ENCODE measurements at regions not wholly inside any gene's neighbourhood (a gene's known extent, or its start where the extent isn't known, plus 50 kb on each side); places are given as distances from the start of the nearest gene placed in this dataset.

DNA sequence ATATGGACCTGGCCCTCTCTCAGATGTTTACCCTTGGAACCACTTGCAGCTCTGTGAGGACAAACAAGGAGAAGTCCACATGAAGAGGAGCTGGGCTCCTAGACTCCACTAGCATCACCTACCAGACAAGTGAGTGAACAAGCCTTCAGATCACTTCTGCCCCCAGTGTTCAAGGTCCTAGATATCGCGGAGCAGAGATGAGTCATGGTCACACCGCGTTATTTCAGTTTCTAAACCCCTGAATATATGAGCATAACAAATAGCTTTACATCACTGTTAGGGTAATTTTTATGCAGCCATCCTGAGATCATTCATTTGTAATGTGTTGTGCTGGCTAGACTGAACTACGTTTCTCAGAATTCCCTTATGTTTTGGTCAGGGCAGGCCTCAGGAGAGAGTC is 77.0 kb upstream of the DAP start:
- H3K27ac Mint-ChIP-seq (ENCODE audit: unreplicated experiment): no peak overlapping the region
- no peak for DNase-seq (ENCODE audit: low spot score)
- H3K4me1 Mint-ChIP-seq (ENCODE audit: low read depth): no peaks in the 10 kb centered on the region
- TF ChIP-seq, protein P1, sequence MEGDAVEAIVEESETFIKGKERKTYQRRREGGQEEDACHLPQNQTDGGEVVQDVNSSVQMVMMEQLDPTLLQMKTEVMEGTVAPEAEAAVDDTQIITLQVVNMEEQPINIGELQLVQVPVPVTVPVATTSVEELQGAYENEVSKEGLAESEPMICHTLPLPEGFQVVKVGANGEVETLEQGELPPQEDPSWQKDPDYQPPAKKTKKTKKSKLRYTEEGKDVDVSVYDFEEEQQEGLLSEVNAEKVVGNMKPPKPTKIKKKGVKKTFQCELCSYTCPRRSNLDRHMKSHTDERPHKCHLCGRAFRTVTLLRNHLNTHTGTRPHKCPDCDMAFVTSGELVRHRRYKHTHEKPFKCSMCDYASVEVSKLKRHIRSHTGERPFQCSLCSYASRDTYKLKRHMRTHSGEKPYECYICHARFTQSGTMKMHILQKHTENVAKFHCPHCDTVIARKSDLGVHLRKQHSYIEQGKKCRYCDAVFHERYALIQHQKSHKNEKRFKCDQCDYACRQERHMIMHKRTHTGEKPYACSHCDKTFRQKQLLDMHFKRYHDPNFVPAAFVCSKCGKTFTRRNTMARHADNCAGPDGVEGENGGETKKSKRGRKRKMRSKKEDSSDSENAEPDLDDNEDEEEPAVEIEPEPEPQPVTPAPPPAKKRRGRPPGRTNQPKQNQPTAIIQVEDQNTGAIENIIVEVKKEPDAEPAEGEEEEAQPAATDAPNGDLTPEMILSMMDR (IDR thresholded peaks at IDR 0.05): no peak
- H3K27me3 Mint-ChIP-seq (ENCODE audit: low read depth): peaks cover under 1% of the 10 kb centered on the region
- H3K4me3 Mint-ChIP-seq (ENCODE audit: unreplicated experiment): no peak overlapping the region
- H3K9me3 Mint-ChIP-seq (ENCODE audit: low read depth): no peaks in the 10 kb centered on the region
- no peaks in the 10 kb centered on the region for H3K36me3 Mint-ChIP-seq (ENCODE audit: low read depth)

DNA sequence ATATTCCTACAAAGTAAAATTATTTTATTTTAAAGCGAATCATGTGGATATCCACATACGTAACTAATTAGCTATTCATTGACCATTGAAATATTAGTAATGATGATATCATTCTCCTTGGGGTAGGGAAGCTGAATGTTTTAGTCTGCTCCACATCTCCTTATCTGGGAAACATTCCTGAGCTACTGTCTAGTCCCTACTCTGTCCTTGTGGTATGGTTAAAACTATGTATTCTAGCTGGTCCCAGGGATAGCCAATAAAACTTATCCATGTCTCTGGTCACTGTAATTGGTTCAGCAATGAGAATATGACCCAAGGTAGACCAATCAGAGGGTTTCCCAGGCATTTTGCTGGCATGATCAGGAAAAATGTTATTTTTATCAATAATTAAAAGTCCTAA is 76.0 kb upstream of the DAP start:
- DNase-seq (ENCODE audit: low spot score): no peak
- Mint-ChIP-seq H3K4me1 (ENCODE audit: low read depth) (no peaks in the 10 kb centered on the region), H3K27ac (ENCODE audit: unreplicated experiment) (no peak overlapping the region), H3K9me3 (ENCODE audit: low read depth) (no peaks in the 10 kb centered on the region), H3K4me3 (ENCODE audit: unreplicated experiment) (no peak overlapping the region), H3K27me3 (ENCODE audit: low read depth) (peaks cover 2% of the 10 kb centered on the region), H3K36me3 (ENCODE audit: low read depth) (no peaks in the 10 kb centered on the region)
- TF ChIP-seq, protein P1 (IDR thresholded peaks at IDR 0.05): no peak

DNA sequence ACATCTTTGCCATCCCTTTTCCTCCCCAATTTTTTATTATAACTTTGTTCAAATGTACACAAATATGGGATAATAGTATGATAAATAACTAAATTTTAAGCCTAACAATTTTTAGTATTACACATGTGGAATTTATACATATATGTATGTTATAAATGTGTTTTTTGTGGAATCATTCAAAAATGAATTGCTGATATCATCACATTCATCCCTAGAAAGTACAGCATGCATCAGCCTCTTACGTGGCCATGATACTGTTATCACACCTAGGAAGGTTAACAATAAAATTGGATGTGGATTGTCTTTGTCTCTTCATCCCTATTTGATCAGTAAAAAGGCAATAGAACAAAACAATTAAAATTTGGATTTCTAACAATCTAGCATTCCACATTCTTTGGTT is 73.7 kb upstream of the DAP start:
- peaks cover 9% of the 10 kb centered on the region for H3K4me1 Mint-ChIP-seq (ENCODE audit: low read depth)
- peaks cover 2% of the 10 kb centered on the region for H3K27me3 Mint-ChIP-seq (ENCODE audit: low read depth)
- no peak for DNase-seq (ENCODE audit: low spot score)
- no peak overlapping the region for H3K27ac Mint-ChIP-seq (ENCODE audit: unreplicated experiment)
- no peaks in the 10 kb centered on the region for H3K9me3 Mint-ChIP-seq (ENCODE audit: low read depth)
- TF ChIP-seq, protein P1 (IDR thresholded peaks at IDR 0.05): no peak
- no peak overlapping the region for H3K4me3 Mint-ChIP-seq (ENCODE audit: unreplicated experiment)
- H3K36me3 Mint-ChIP-seq (ENCODE audit: low read depth): no peaks in the 10 kb centered on the region

DNA sequence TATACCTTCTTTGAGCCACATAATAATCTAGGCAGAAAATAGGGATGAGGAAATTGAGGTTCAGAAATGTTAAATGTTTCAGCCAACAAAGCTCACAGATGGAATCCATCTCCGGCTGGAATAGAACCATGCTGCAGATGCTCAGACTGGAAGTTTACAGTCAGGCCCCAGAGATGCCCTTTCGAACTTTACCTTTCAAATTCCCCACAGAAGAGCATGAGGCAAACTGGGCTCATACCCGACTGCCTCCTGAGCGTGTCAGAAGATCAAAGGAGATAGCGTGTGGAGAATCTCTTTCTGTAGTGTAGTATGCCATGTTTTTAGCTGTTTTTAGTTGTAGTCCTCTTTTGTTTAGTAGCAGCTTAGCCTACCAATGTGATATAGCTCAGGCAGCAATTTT is 72.0 kb upstream of the DAP start:
- TF ChIP-seq, protein P1 (IDR thresholded peaks at IDR 0.05): no peak
- H3K4me1 Mint-ChIP-seq (ENCODE audit: low read depth): peaks cover 23% of the 10 kb centered on the region
- no peak overlapping the region for H3K4me3 Mint-ChIP-seq (ENCODE audit: unreplicated experiment)
- peaks cover 2% of the 10 kb centered on the region for H3K27me3 Mint-ChIP-seq (ENCODE audit: low read depth)
- no peak for DNase-seq (ENCODE audit: low spot score)
- H3K36me3 Mint-ChIP-seq (ENCODE audit: low read depth): no peaks in the 10 kb centered on the region
- H3K9me3 Mint-ChIP-seq (ENCODE audit: low read depth): no peaks in the 10 kb centered on the region
- H3K27ac Mint-ChIP-seq (ENCODE audit: unreplicated experiment): no peak overlapping the region

DNA sequence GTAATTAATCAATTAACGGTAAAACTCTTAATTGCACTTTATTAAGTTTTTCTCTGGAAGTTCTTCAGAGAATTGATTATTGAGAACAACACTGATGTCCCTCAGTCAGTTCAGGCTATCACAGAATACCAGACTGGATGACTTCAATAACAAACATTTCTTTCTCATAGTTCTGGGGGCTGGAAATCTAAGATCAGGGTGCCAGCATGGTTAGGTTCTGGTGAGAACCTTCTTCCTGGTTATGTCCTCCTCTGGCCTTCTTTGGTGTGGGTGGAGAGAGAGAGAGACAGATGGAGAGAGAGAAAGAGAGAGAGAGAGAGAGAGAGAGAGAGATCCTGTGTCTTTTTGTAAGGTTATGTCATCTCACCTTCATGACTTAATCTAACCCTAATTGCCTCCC is 71.4 kb upstream of the DAP start:
- Mint-ChIP-seq H3K4me1 (ENCODE audit: low read depth) (peaks cover 28% of the 10 kb centered on the region), H3K9me3 (ENCODE audit: low read depth) (no peaks in the 10 kb centered on the region), H3K4me3 (ENCODE audit: unreplicated experiment) (no peak overlapping the region), H3K36me3 (ENCODE audit: low read depth) (no peaks in the 10 kb centered on the region), H3K27ac (ENCODE audit: unreplicated experiment) (no peak overlapping the region), H3K27me3 (ENCODE audit: low read depth) (peaks cover 2% of the 10 kb centered on the region)
- TF ChIP-seq, protein P1 (IDR thresholded peaks at IDR 0.05): no peak
- no peak for DNase-seq (ENCODE audit: low spot score)

Measured in chondrocyte (in vitro differentiated cells).